ENCODE measurements at regions not wholly inside any gene's neighbourhood (a gene's known extent, or its start where the extent isn't known, plus 50 kb on each side); places are given as distances from the start of the nearest gene placed in this dataset.
"Not testable (repeated sequence)": the region's sequence is repeated elsewhere in the genome, so short reads cannot be mapped to it uniquely, and the experiment has no call there.

DNA sequence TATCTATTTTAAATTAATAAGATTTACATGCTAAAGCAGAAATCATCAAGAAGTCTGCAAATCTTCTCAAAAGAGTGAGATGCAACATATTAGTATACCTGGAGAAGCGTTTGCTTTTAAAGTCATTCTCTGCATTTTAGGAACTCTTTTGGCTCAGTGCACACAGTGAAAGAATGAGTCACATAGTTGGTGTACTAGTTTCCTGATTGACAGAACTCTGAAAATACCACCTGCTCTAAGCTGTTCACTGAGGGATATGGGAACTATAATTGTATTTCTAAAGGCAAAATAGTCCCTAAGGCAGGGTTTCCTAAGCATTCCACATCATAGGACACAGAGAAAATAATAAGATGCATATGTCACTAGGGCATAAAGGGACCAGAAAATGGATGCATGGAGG, 838.5 kb downstream of the DIPK2A start:
- H3K4me3 ChIP-seq (ENCODE audit: low read length): no peak overlapping the region
- H3K9me2 ChIP-seq (replicated peaks; ENCODE audit: control insufficient read depth, low read length): no peaks in the 10 kb centered on the region
- no peaks in the 10 kb centered on the region for H4K20me1 ChIP-seq (ENCODE audit: control insufficient read depth, insufficient read depth, low read depth, low read length)
- no peaks in the 10 kb centered on the region for H3K9me3 ChIP-seq (ENCODE audit: control insufficient read depth, insufficient read depth, low read length)
- no peaks in the 10 kb centered on the region for H3K4me1 ChIP-seq (ENCODE audit: control insufficient read depth, low read length)
- H3F3A ChIP-seq (ENCODE audit: control insufficient read depth, insufficient read depth): no peaks in the 10 kb centered on the region
- H3K79me2 ChIP-seq (ENCODE audit: control insufficient read depth, low read length): no peaks in the 10 kb centered on the region
- H3K27ac ChIP-seq (ENCODE audit: low read depth, low read length): no peak overlapping the region
- H3K4me2 ChIP-seq (ENCODE audit: low read length): no peak overlapping the region
- no peaks in the 10 kb centered on the region for H3K27me3 ChIP-seq (ENCODE audit: control insufficient read depth, low read length)
- no peaks in the 10 kb centered on the region for H3K36me3 ChIP-seq (ENCODE audit: control insufficient read depth, low read length)
- TF ChIP-seq, protein P1, sequence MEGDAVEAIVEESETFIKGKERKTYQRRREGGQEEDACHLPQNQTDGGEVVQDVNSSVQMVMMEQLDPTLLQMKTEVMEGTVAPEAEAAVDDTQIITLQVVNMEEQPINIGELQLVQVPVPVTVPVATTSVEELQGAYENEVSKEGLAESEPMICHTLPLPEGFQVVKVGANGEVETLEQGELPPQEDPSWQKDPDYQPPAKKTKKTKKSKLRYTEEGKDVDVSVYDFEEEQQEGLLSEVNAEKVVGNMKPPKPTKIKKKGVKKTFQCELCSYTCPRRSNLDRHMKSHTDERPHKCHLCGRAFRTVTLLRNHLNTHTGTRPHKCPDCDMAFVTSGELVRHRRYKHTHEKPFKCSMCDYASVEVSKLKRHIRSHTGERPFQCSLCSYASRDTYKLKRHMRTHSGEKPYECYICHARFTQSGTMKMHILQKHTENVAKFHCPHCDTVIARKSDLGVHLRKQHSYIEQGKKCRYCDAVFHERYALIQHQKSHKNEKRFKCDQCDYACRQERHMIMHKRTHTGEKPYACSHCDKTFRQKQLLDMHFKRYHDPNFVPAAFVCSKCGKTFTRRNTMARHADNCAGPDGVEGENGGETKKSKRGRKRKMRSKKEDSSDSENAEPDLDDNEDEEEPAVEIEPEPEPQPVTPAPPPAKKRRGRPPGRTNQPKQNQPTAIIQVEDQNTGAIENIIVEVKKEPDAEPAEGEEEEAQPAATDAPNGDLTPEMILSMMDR (IDR thresholded peaks at IDR 0.05; ENCODE audit: low read depth, low read length, poor library complexity, severe bottlenecking): no peak
- TF ChIP-seq EZH2phosphoT487 (IDR thresholded peaks at IDR 0.05; ENCODE audit: borderline replicate concordance, low read length): no peak

DNA sequence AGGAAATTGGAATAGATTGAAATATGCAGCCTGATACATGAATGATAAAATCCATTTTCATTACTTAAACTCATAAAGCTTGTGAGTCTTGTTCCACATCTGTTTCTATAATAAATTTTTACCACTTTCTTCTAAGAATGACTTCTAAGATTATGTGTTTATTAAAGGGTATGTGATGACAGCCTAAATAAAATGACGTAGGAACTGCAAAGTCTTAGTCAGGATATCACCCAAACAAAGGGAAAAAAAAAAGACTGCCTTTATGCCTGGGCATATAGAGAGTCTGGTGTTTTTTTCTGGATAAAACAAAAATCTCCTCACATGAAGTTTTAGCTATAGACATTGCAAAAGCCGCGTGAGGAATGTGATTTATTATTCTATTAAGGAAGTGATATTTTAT, 844.0 kb downstream of the DIPK2A start:
- no peaks in the 10 kb centered on the region for H3K27me3 ChIP-seq (ENCODE audit: control insufficient read depth, low read length)
- H3K4me3 ChIP-seq (ENCODE audit: low read length): no peak overlapping the region
- no peaks in the 10 kb centered on the region for H3K9me3 ChIP-seq (ENCODE audit: control insufficient read depth, insufficient read depth, low read length)
- H4K20me1 ChIP-seq (ENCODE audit: control insufficient read depth, insufficient read depth, low read depth, low read length): no peaks in the 10 kb centered on the region
- no peaks in the 10 kb centered on the region for H3K36me3 ChIP-seq (ENCODE audit: control insufficient read depth, low read length)
- no peaks in the 10 kb centered on the region for H3F3A ChIP-seq (ENCODE audit: control insufficient read depth, insufficient read depth)
- H3K9me2 ChIP-seq (replicated peaks; ENCODE audit: control insufficient read depth, low read length): no peaks in the 10 kb centered on the region
- H3K27ac ChIP-seq (ENCODE audit: low read depth, low read length): no peak overlapping the region
- H3K4me1 ChIP-seq (ENCODE audit: control insufficient read depth, low read length): no peaks in the 10 kb centered on the region
- TF ChIP-seq EZH2phosphoT487 (IDR thresholded peaks at IDR 0.05; ENCODE audit: borderline replicate concordance, low read length): no peak
- TF ChIP-seq, protein P1 (IDR thresholded peaks at IDR 0.05; ENCODE audit: low read depth, low read length, poor library complexity, severe bottlenecking): no peak
- H3K4me2 ChIP-seq (ENCODE audit: low read length): no peak overlapping the region
- H3K79me2 ChIP-seq (ENCODE audit: control insufficient read depth, low read length): no peaks in the 10 kb centered on the region

GRCh38 chr3:144816323-144816722, 844.7 kb downstream of the DIPK2A start:
- Histone ChIP-seq H3K27me3 (ENCODE audit: control insufficient read depth, low read length) (no peaks in the 10 kb centered on the region), H4K20me1 (ENCODE audit: control insufficient read depth, insufficient read depth, low read depth, low read length) (no peaks in the 10 kb centered on the region), H3K9me2 (replicated peaks; ENCODE audit: control insufficient read depth, low read length) (no peaks in the 10 kb centered on the region), H3K79me2 (ENCODE audit: control insufficient read depth, low read length) (no peaks in the 10 kb centered on the region), H3F3A (ENCODE audit: control insufficient read depth, insufficient read depth) (no peaks in the 10 kb centered on the region), H3K4me1 (ENCODE audit: control insufficient read depth, low read length) (no peaks in the 10 kb centered on the region), H3K36me3 (ENCODE audit: control insufficient read depth, low read length) (no peaks in the 10 kb centered on the region), H3K27ac (ENCODE audit: low read depth, low read length) (no peak overlapping the region), H3K9me3 (ENCODE audit: control insufficient read depth, insufficient read depth, low read length) (no peaks in the 10 kb centered on the region), H3K4me2 (ENCODE audit: low read length) (no peak overlapping the region), H3K4me3 (ENCODE audit: low read length) (no peak overlapping the region)
- TF ChIP-seq EZH2phosphoT487 (IDR thresholded peaks at IDR 0.05; ENCODE audit: borderline replicate concordance, low read length): no peak
- TF ChIP-seq, protein P1 (IDR thresholded peaks at IDR 0.05; ENCODE audit: low read depth, low read length, poor library complexity, severe bottlenecking): no peak

- no peaks in the 10 kb centered on the region for H3K79me2 ChIP-seq (ENCODE audit: control insufficient read depth, low read length)
- no peaks in the 10 kb centered on the region for H3K36me3 ChIP-seq (ENCODE audit: control insufficient read depth, low read length)
- TF ChIP-seq EZH2phosphoT487 (IDR thresholded peaks at IDR 0.05; ENCODE audit: borderline replicate concordance, low read length): no peak
- TF ChIP-seq, protein P1 (IDR thresholded peaks at IDR 0.05; ENCODE audit: low read depth, low read length, poor library complexity, severe bottlenecking): no peak
- H3K4me1 ChIP-seq (ENCODE audit: control insufficient read depth, low read length): no peaks in the 10 kb centered on the region
- no peaks in the 10 kb centered on the region for H4K20me1 ChIP-seq (ENCODE audit: control insufficient read depth, insufficient read depth, low read depth, low read length)
- H3K27ac ChIP-seq (ENCODE audit: low read depth, low read length): no peak overlapping the region
- H3K4me3 ChIP-seq (ENCODE audit: low read length): no peak overlapping the region
- no peaks in the 10 kb centered on the region for H3K27me3 ChIP-seq (ENCODE audit: control insufficient read depth, low read length)
- no peaks in the 10 kb centered on the region for H3K9me3 ChIP-seq (ENCODE audit: control insufficient read depth, insufficient read depth, low read length)
- H3F3A ChIP-seq (ENCODE audit: control insufficient read depth, insufficient read depth): no peaks in the 10 kb centered on the region
- H3K9me2 ChIP-seq (replicated peaks; ENCODE audit: control insufficient read depth, low read length): no peaks in the 10 kb centered on the region
- no peak overlapping the region for H3K4me2 ChIP-seq (ENCODE audit: low read length)
Measured at GRCh38 chr3:144818973-144819372, 847.4 kb downstream of the DIPK2A start.

DNA sequence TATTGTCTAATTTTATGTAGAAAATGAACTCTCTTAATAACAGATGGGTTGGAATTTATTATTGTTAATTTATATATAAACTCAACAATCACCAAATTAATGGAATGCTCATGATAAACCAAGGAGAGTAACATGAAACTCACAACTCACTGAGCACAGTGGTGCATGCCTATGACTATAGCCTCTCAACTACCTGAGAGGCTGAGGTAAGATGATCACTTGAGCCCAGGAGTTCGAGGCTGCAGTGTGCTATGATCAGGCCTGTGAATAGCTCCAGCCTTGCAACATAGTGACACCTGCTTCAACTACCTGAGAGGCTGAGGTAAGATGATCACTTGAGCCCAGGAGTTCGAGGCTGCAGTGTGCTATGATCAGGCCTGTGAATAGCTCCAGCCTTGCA, 848.6 kb downstream of the DIPK2A start:
- not testable (repeated sequence) for H3F3A ChIP-seq (ENCODE audit: control insufficient read depth, insufficient read depth); H3K9me3 ChIP-seq (ENCODE audit: control insufficient read depth, insufficient read depth, low read length); H4K20me1 ChIP-seq (ENCODE audit: control insufficient read depth, insufficient read depth, low read depth, low read length); H3K27ac ChIP-seq (ENCODE audit: low read depth, low read length); H3K4me2 ChIP-seq (ENCODE audit: low read length); H3K36me3 ChIP-seq (ENCODE audit: control insufficient read depth, low read length); H3K4me3 ChIP-seq (ENCODE audit: low read length); H3K79me2 ChIP-seq (ENCODE audit: control insufficient read depth, low read length); H3K4me1 ChIP-seq (ENCODE audit: control insufficient read depth, low read length); H3K27me3 ChIP-seq (ENCODE audit: control insufficient read depth, low read length); H3K9me2 ChIP-seq (replicated peaks; ENCODE audit: control insufficient read depth, low read length)

Measured in DOHH2 (cell line).